B cell (primary cell): ENCODE measurements at regions not wholly inside any gene's neighbourhood (a gene's known extent, or its start where the extent isn't known, plus 50 kb on each side); places are given as distances from the start of the nearest gene placed in this dataset.

Experiments used
- CTCF ChIP-seq: fragments of 200-600 bp; IDR thresholded peaks from one replicate; pipeline ENCODE4 v1.8.0; 2022; ENCODE audit warnings: antibody characterized with exemption, mild to moderate bottlenecking
- EZH2 ChIP-seq: IDR thresholded peaks from 2 replicates; pipeline ENCODE4 v1.6.1; 2012; ENCODE audit warnings: borderline replicate concordance, low read depth, mild to moderate bottlenecking, moderate library complexity, low read length; ENCODE audit not compliant: insufficient read depth, poor library complexity, severe bottlenecking

GRCh38 chr1:30047576-30047975 lies 675.8 kb downstream of the MATN1 start:
- TF ChIP-seq CTCF (no peak), EZH2 (no peak)
